Cardiac muscle cell (in vitro differentiated cells and primary cell): ENCODE measurements at regions not wholly inside any gene's neighbourhood (a gene's known extent, or its start where the extent isn't known, plus 50 kb on each side); places are given as distances from the start of the nearest gene placed in this dataset.

Source experiments
- DNase-seq, 2 donors: peaks; one replicate each; pipeline versions ENCODE4 v3.0.0 to v3.0.0-alpha.2; 2010 to 2017; ENCODE audit warnings: low read depth in 1 of 2, low spot score in 1 of 2
- H3K27ac ChIP-seq: fragments of 200-600 bp; sonication (generic); 2 replicates; pipeline ENCODE4 v1.5.1; 2016
- H3K27me3 ChIP-seq: fragments of 200-600 bp; sonication (generic); 2 replicates; pipeline ENCODE4 v1.6.0; 2016; ENCODE audit warnings: control low read depth
- H3K36me3 ChIP-seq: fragments of 200-600 bp; sonication (generic); 2 replicates; pipeline ENCODE4 v1.5.1; 2016; ENCODE audit warnings: control low read depth
- H3K4me1 ChIP-seq: fragments of 200-600 bp; sonication (generic); 2 replicates; pipeline ENCODE4 v1.8.1; 2017; ENCODE audit warnings: low read depth, mild to moderate bottlenecking, mixed run types
- H3K4me3 ChIP-seq: fragments of 200-600 bp; sonication (generic); 2 replicates; pipeline ENCODE4 v1.5.1; 2016; ENCODE audit warnings: mild to moderate bottlenecking
- H3K9me3 ChIP-seq: fragments of 200-600 bp; sonication (generic); 2 replicates; pipeline ENCODE4 v1.5.1; 2017; ENCODE audit warnings: low read depth, mild to moderate bottlenecking, control low read depth
- TF ChIP-seq, protein P1 (sequence below): IDR thresholded peaks from 2 replicates; pipeline ENCODE4 v1.5.1; 2012; ENCODE audit warnings: low read depth, mild to moderate bottlenecking, low read length

DNA sequence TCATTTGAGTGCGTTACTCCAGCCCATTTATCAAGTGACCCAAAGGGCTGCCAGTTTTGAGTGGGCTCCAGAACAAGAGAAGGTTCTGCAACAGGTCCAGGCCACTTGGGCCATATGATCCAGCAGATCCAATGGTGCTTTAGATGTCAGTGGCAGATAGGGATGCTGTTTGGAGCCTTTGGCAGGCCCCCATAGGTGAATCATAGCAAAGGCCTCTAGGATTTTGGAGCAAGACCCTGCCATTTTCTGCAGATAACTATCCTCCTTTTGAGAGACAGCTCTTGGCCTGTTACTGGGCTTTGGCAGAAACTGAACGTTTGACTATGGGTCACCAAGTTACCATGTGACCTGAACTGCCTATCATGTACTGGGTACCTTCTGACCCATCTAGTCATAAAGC lies 358.8 kb upstream of the SEMA3C start:
- H3K27me3 ChIP-seq = no peaks in the 10 kb centered on the region
- TF ChIP-seq, protein P1, sequence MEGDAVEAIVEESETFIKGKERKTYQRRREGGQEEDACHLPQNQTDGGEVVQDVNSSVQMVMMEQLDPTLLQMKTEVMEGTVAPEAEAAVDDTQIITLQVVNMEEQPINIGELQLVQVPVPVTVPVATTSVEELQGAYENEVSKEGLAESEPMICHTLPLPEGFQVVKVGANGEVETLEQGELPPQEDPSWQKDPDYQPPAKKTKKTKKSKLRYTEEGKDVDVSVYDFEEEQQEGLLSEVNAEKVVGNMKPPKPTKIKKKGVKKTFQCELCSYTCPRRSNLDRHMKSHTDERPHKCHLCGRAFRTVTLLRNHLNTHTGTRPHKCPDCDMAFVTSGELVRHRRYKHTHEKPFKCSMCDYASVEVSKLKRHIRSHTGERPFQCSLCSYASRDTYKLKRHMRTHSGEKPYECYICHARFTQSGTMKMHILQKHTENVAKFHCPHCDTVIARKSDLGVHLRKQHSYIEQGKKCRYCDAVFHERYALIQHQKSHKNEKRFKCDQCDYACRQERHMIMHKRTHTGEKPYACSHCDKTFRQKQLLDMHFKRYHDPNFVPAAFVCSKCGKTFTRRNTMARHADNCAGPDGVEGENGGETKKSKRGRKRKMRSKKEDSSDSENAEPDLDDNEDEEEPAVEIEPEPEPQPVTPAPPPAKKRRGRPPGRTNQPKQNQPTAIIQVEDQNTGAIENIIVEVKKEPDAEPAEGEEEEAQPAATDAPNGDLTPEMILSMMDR = no peak
- DNase-seq = no peak
- no peaks in the 10 kb centered on the region for H3K36me3 ChIP-seq
- no peak overlapping the region for H3K4me3 ChIP-seq
- no peak overlapping the region for H3K27ac ChIP-seq
- H3K9me3 ChIP-seq = no peaks in the 10 kb centered on the region
- H3K4me1 ChIP-seq = no peaks in the 10 kb centered on the region

DNA sequence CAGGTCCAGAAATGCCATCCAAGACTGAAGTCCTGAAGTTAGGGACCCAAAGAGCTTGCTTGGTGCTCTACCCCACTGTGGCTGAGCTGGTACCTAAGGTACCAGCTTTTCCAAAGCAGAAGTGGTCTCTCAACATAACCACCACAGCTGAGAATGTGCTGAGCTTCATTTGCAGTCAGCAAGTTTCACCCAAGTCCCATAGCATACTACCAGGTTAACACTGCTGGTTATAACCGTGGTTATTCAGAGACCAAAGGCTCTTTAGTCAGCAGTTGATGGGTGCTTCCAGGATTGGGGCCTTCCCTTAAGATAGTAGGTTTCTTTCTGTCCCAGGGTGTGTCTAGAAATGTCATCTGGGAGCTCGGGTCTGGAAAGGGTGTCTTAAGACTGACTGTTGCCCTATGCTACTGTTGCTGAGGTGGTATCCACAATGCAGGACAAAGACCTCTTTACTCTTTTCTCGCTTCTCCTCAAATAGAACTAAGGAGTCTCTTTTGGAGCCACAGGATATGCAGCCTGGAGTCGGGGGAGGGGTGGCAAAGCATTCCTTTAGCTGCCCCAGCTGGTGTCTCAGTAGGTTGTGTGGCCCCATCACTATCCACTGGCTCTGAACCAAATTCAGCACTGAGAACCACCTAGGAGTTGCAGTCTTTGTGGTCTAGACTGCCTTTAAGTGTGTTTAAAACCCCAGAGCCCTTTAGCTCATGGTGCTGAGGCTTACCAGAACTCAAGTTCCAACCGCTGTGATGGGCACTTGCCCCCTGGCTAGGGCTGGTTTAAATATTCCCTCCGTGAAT lies 354.9 kb upstream of the SEMA3C start:
- Histone ChIP-seq H3K4me1 (no peaks in the 10 kb centered on the region), H3K36me3 (no peaks in the 10 kb centered on the region), H3K4me3 (no peak overlapping the region), H3K9me3 (no peaks in the 10 kb centered on the region), H3K27me3 (no peaks in the 10 kb centered on the region), H3K27ac (no peak overlapping the region)
- TF ChIP-seq, protein P1 = no peak
- DNase-seq = no peak

DNA sequence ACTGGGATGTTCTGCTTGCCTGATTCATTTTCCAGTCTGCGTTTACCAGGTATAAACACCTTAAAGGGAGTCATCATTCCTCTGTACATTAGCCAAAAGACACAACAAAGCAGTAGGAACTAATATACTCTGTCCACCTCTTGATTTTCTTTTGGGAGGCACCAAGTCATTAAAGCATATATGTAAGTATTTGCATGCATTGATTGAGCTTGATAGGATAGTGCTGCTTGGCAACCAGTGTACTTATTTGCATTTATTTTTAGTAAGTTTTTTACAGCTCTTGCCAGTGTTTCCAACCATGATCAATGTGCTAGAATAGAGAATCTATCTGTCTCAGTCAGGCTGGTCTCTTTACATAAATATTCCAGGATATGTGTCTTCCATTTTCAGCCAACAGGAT lies 353.3 kb upstream of the SEMA3C start:
- TF ChIP-seq, protein P1 = no peak
- H3K9me3 ChIP-seq = no peaks in the 10 kb centered on the region
- no peak overlapping the region for H3K27ac ChIP-seq
- no peaks in the 10 kb centered on the region for H3K27me3 ChIP-seq
- no peaks in the 10 kb centered on the region for H3K36me3 ChIP-seq
- H3K4me3 ChIP-seq = no peak overlapping the region
- no peaks in the 10 kb centered on the region for H3K4me1 ChIP-seq
- DNase-seq = no peak

DNA sequence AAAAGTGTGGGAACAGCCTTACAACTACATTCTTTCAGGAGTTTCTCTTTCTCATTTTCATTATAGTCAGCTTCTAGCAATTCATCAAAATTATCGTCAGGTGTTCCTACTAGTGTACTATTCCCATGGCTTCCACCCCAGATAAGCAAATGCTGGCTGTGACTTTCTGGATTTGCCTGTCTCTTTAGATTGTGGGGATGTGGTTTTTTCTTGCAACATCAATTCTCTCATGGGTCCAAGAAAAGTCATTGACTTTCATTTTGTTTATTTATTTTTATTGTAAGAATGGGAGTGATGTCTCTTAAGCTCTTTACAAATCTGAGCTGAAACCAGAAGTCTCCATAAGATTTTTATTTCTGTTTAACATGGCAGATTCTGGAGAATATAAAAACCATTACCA lies 349.7 kb upstream of the SEMA3C start:
- Histone ChIP-seq H3K9me3 (no peaks in the 10 kb centered on the region), H3K27ac (no peak overlapping the region), H3K27me3 (no peaks in the 10 kb centered on the region), H3K4me1 (no peaks in the 10 kb centered on the region), H3K4me3 (no peak overlapping the region), H3K36me3 (no peaks in the 10 kb centered on the region)
- TF ChIP-seq, protein P1 = no peak
- peak in 1 of 2 donors; percentile 14 for DNase-seq

DNA sequence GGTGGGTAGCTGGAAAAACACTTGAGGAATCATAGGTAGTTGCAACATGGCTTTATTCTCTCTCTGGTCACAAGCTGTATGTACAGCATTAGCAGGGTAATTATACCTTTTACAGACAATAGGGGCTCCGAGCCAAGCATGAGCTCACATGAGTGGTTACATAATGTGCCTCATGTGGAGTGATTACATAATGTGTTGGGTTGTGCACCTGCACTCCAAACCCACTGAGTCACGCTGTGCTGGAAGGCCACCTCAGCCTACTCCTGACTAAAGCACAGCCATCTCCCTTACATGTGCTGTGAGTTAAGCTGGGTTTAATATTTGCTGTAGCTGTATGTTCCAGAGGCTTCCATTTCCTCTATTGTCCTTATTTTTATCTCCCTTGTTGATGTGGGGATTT lies 348.7 kb upstream of the SEMA3C start:
- peak in 1 of 2 donors; percentile 21 for DNase-seq
- Histone ChIP-seq H3K27me3 (no peaks in the 10 kb centered on the region), H3K27ac (no peak overlapping the region), H3K36me3 (no peaks in the 10 kb centered on the region), H3K4me3 (no peak overlapping the region), H3K9me3 (no peaks in the 10 kb centered on the region), H3K4me1 (no peaks in the 10 kb centered on the region)
- TF ChIP-seq, protein P1 = no peak
